Activated naive CD4-positive, alpha-beta T cell treated with anti-CD3 and anti-CD28 coated beads for 36 hours (primary cell): ENCODE measurements at regions not wholly inside any gene's neighbourhood (a gene's known extent, or its start where the extent isn't known, plus 50 kb on each side); places are given as distances from the start of the nearest gene placed in this dataset.

Source experiments
- CTCF ChIA-PET: fragments of 350-600 bp; sonication (Branson Sonifier 250); formaldehyde crosslinking; loops from one replicate; lab custom pipeline; 2021; ENCODE audit warnings: antibody characterized with exemption; lab: Charles Lee
- DNase-seq: peaks from one replicate; pipeline ENCODE4 v3.0.0-alpha.2; 2020
- H3K27ac Mint-ChIP-seq: one replicate; pipeline ENCODE4 v1.8.0; 2021; ENCODE audit warnings: mild to moderate bottlenecking, mixed read lengths
- H3K27me3 Mint-ChIP-seq: one replicate; pipeline ENCODE4 v1.8.0; 2021; ENCODE audit warnings: low read depth, mixed read lengths
- H3K36me3 Mint-ChIP-seq: one replicate; pipeline ENCODE4 v1.8.0; 2021; ENCODE audit warnings: low read depth, mixed read lengths
- H3K4me1 Mint-ChIP-seq: one replicate; pipeline ENCODE4 v1.8.0; 2021; ENCODE audit warnings: low read depth, mixed read lengths
- H3K4me3 Mint-ChIP-seq: one replicate; pipeline ENCODE4 v1.8.0; 2021; ENCODE audit warnings: mild to moderate bottlenecking, moderate library complexity, mixed read lengths
- H3K9me3 Mint-ChIP-seq: one replicate; pipeline ENCODE4 v1.8.0; 2021; ENCODE audit warnings: mixed read lengths
- intact Hi-C: fragments of 100-400 bp; cut with micrococcal nuclease; formaldehyde crosslinking; loops from one replicate; pipeline ENCODE4 v1.15.1; 2023

GRCh38 chr3:54008744-54009143 lies 113.6 kb upstream of the CACNA2D3 start:
- Mint-ChIP-seq H3K4me1 (no peaks in the 10 kb centered on the region), H3K36me3 (no peaks in the 10 kb centered on the region), H3K27ac (no peak overlapping the region), H3K27me3 (peaks cover 7% of the 10 kb centered on the region), H3K9me3 (no peaks in the 10 kb centered on the region), H3K4me3 (no peak overlapping the region)
- no peak for DNase-seq
- CTCF ChIA-PET: no interaction called here
- intact Hi-C loops: no loop called here

- H3K9me3 Mint-ChIP-seq: no peaks in the 10 kb centered on the region
- intact Hi-C loops: no loop called here
- no peak overlapping the region for H3K4me3 Mint-ChIP-seq
- no peak for DNase-seq
- peaks cover 5% of the 10 kb centered on the region for H3K27me3 Mint-ChIP-seq
- no peaks in the 10 kb centered on the region for H3K36me3 Mint-ChIP-seq
- CTCF ChIA-PET: no interaction called here
- no peak overlapping the region for H3K27ac Mint-ChIP-seq
- H3K4me1 Mint-ChIP-seq: no peaks in the 10 kb centered on the region
Measured at GRCh38 chr3:54008099-54008498, 114.3 kb upstream of the CACNA2D3 start.

GRCh38 chr3:54004335-54004734 lies 112.7 kb upstream of the SELENOK start:
- Mint-ChIP-seq H3K27me3 (peaks cover 3% of the 10 kb centered on the region), H3K4me1 (no peaks in the 10 kb centered on the region), H3K9me3 (no peaks in the 10 kb centered on the region), H3K27ac (no peak overlapping the region), H3K36me3 (no peaks in the 10 kb centered on the region), H3K4me3 (no peak overlapping the region)
- intact Hi-C loops: no loop called here
- CTCF ChIA-PET: no interaction called here
- DNase-seq: no peak

GRCh38 chr3:54003136-54003535 lies 111.5 kb upstream of the SELENOK start:
- no peak overlapping the region for H3K27ac Mint-ChIP-seq
- intact Hi-C loops: no loop called here
- CTCF ChIA-PET: no interaction called here
- H3K4me3 Mint-ChIP-seq: no peak overlapping the region
- H3K9me3 Mint-ChIP-seq: no peaks in the 10 kb centered on the region
- no peaks in the 10 kb centered on the region for H3K4me1 Mint-ChIP-seq
- no peaks in the 10 kb centered on the region for H3K36me3 Mint-ChIP-seq
- peaks cover 3% of the 10 kb centered on the region for H3K27me3 Mint-ChIP-seq
- no peak for DNase-seq

GRCh38 chr3:53999725-54000124 lies 108.1 kb upstream of the SELENOK start:
- CTCF ChIA-PET: no interaction called here
- Mint-ChIP-seq H3K9me3 (no peaks in the 10 kb centered on the region), H3K4me3 (no peak overlapping the region), H3K4me1 (no peaks in the 10 kb centered on the region), H3K36me3 (no peaks in the 10 kb centered on the region), H3K27me3 (peaks cover 5% of the 10 kb centered on the region), H3K27ac (no peak overlapping the region)
- intact Hi-C loops: no loop called here
- no peak for DNase-seq

- no peaks in the 10 kb centered on the region for H3K36me3 Mint-ChIP-seq
- CTCF ChIA-PET: no interaction called here
- no peak overlapping the region for H3K27ac Mint-ChIP-seq
- no peak for DNase-seq
- no peak overlapping the region for H3K4me3 Mint-ChIP-seq
- intact Hi-C loops: no loop called here
- H3K9me3 Mint-ChIP-seq: no peaks in the 10 kb centered on the region
- H3K4me1 Mint-ChIP-seq: no peaks in the 10 kb centered on the region
- H3K27me3 Mint-ChIP-seq: peaks cover 5% of the 10 kb centered on the region
Measured at GRCh38 chr3:53998980-53999379, 107.3 kb upstream of the SELENOK start.

GRCh38 chr3:53997476-53997875 lies 105.8 kb upstream of the SELENOK start:
- H3K27me3 Mint-ChIP-seq: peaks cover 5% of the 10 kb centered on the region
- CTCF ChIA-PET: no interaction called here
- no peak for DNase-seq
- no peak overlapping the region for H3K27ac Mint-ChIP-seq
- no peaks in the 10 kb centered on the region for H3K4me1 Mint-ChIP-seq
- no peaks in the 10 kb centered on the region for H3K9me3 Mint-ChIP-seq
- no peak overlapping the region for H3K4me3 Mint-ChIP-seq
- intact Hi-C loops: no loop called here
- no peaks in the 10 kb centered on the region for H3K36me3 Mint-ChIP-seq

- H3K9me3 Mint-ChIP-seq: no peaks in the 10 kb centered on the region
- CTCF ChIA-PET: no interaction called here
- H3K4me1 Mint-ChIP-seq: no peaks in the 10 kb centered on the region
- intact Hi-C loops: no loop called here
- H3K27me3 Mint-ChIP-seq: peaks cover 5% of the 10 kb centered on the region
- no peak overlapping the region for H3K27ac Mint-ChIP-seq
- no peak for DNase-seq
- H3K4me3 Mint-ChIP-seq: no peak overlapping the region
- H3K36me3 Mint-ChIP-seq: no peaks in the 10 kb centered on the region
Measured at GRCh38 chr3:53996141-53996874, 104.6 kb upstream of the SELENOK start.

GRCh38 chr3:53994986-53995603 lies 103.4 kb upstream of the SELENOK start:
- peaks cover 5% of the 10 kb centered on the region for H3K27me3 Mint-ChIP-seq
- intact Hi-C loops: no loop called here
- DNase-seq: no peak
- H3K4me3 Mint-ChIP-seq: no peak overlapping the region
- CTCF ChIA-PET: interaction anchor here (1.5 kb wide), 1 partner anchor 56 kb away, joined by 4 read pairs; no protein-coding TSS in a partner anchor
- H3K9me3 Mint-ChIP-seq: no peaks in the 10 kb centered on the region
- H3K27ac Mint-ChIP-seq: no peak overlapping the region
- H3K36me3 Mint-ChIP-seq: no peaks in the 10 kb centered on the region
- H3K4me1 Mint-ChIP-seq: no peaks in the 10 kb centered on the region

GRCh38 chr3:53991240-53991639 lies 99.6 kb upstream of the SELENOK start:
- Mint-ChIP-seq H3K36me3 (no peaks in the 10 kb centered on the region), H3K9me3 (no peaks in the 10 kb centered on the region), H3K27ac (no peak overlapping the region), H3K4me1 (no peaks in the 10 kb centered on the region), H3K4me3 (no peak overlapping the region), H3K27me3 (peaks cover 9% of the 10 kb centered on the region)
- no peak for DNase-seq
- CTCF ChIA-PET: no interaction called here
- intact Hi-C loops: no loop called here

GRCh38 chr3:53989946-53990345 lies 98.3 kb upstream of the SELENOK start:
- Mint-ChIP-seq H3K27ac (no peak overlapping the region), H3K9me3 (peaks cover 2% of the 10 kb centered on the region), H3K4me3 (no peak overlapping the region), H3K36me3 (no peaks in the 10 kb centered on the region), H3K27me3 (peaks cover 7% of the 10 kb centered on the region), H3K4me1 (no peaks in the 10 kb centered on the region)
- no peak for DNase-seq
- CTCF ChIA-PET: no interaction called here
- intact Hi-C loops: no loop called here

- CTCF ChIA-PET: no interaction called here
- H3K9me3 Mint-ChIP-seq: peaks cover 4% of the 10 kb centered on the region
- no peaks in the 10 kb centered on the region for H3K36me3 Mint-ChIP-seq
- H3K4me3 Mint-ChIP-seq: no peak overlapping the region
- H3K4me1 Mint-ChIP-seq: no peaks in the 10 kb centered on the region
- peaks cover 7% of the 10 kb centered on the region for H3K27me3 Mint-ChIP-seq
- no peak overlapping the region for H3K27ac Mint-ChIP-seq
- intact Hi-C loops: no loop called here
- no peak for DNase-seq
Measured at GRCh38 chr3:53989451-53989850, 97.8 kb upstream of the SELENOK start.

- Mint-ChIP-seq H3K4me3 (no peak overlapping the region), H3K4me1 (no peaks in the 10 kb centered on the region), H3K36me3 (peaks cover 5% of the 10 kb centered on the region), H3K27me3 (peaks cover 16% of the 10 kb centered on the region), H3K27ac (no peak overlapping the region), H3K9me3 (peaks cover 26% of the 10 kb centered on the region)
- intact Hi-C loops: no loop called here
- DNase-seq: no peak
- CTCF ChIA-PET: no interaction called here
Measured at GRCh38 chr3:53978386-53978785, 86.7 kb upstream of the SELENOK start.
